HL-60 (cell line): ENCODE measurements at regions not wholly inside any gene's neighbourhood (a gene's known extent, or its start where the extent isn't known, plus 50 kb on each side); places are given as distances from the start of the nearest gene placed in this dataset.

Experiments used
- DNase-seq, 2 experiments: peaks; one replicate each; pipeline ENCODE4 v3.0.0-alpha.2; 2010 to 2020; ENCODE audit warnings: low read depth in 1 of 2, low spot score in 1 of 2
- H3K27ac ChIP-seq: fragments of 250-450 bp; sonication (Bioruptor Pico); replicated peaks from 2 replicates; pipeline ENCODE4 v1.5.1; 2020; ENCODE audit warnings: mild to moderate bottlenecking, moderate library complexity
- H3K27me3 ChIP-seq: fragments of 250-450 bp; sonication (Bioruptor Pico); 2 replicates; pipeline ENCODE4 v1.5.1; 2021; ENCODE audit warnings: mild to moderate bottlenecking, moderate library complexity; ENCODE audit not compliant: insufficient read depth, poor library complexity, severe bottlenecking
- H3K4me3 ChIP-seq: replicated peaks from 2 replicates; pipeline ENCODE4 v1.5.1; 2011; ENCODE audit warnings: mild to moderate bottlenecking, control low read depth, low read length; ENCODE audit not compliant: insufficient read depth
- CTCF ChIP-seq: IDR thresholded peaks from one replicate; pipeline ENCODE4 v1.5.1; 2011; ENCODE audit warnings: low read length, control low read depth, inconsistent platforms; ENCODE audit not compliant: insufficient read depth
- GABPA ChIP-seq: IDR thresholded peaks from 2 replicates; pipeline ENCODE4 v1.6.1; 2012; ENCODE audit warnings: low read depth
- POLR2AphosphoS5 ChIP-seq: IDR thresholded peaks from 2 replicates; pipeline ENCODE4 v1.6.1; 2012; ENCODE audit warnings: low read depth
- REST ChIP-seq: IDR thresholded peaks from 2 replicates; pipeline ENCODE4 v1.6.1; 2012; ENCODE audit warnings: low read depth; ENCODE audit not compliant: insufficient replicate concordance
- SPI1 ChIP-seq: IDR thresholded peaks from 2 replicates; pipeline ENCODE4 v1.6.1; 2012; ENCODE audit warnings: low read depth, mild to moderate bottlenecking, borderline replicate concordance

- TF ChIP-seq GABPA (no peak), SPI1 (no peak), REST (no peak), POLR2AphosphoS5 (no peak), CTCF (no peak)
- DNase-seq = no peak
- no peak overlapping the region for H3K27ac ChIP-seq
- H3K27me3 ChIP-seq = no peaks in the 10 kb centered on the region
- H3K4me3 ChIP-seq = no peak overlapping the region
Measured at GRCh38 chr1:23610677-23611076, 51.4 kb upstream of the ID3 start.

GRCh38 chr1:23609971-23610370 is 50.7 kb upstream of the ID3 start:
- Histone ChIP-seq H3K27me3 (no peaks in the 10 kb centered on the region), H3K4me3 (no peak overlapping the region), H3K27ac (no peak overlapping the region)
- DNase-seq = no peak
- no peak for TF ChIP-seq REST
- TF ChIP-seq GABPA = no peak
- no peak for TF ChIP-seq SPI1
- no peak for TF ChIP-seq CTCF
- TF ChIP-seq POLR2AphosphoS5 = no peak
